ENCODE measurements at regions not wholly inside any gene's neighbourhood (a gene's known extent, or its start where the extent isn't known, plus 50 kb on each side); places are given as distances from the start of the nearest gene placed in this dataset.
"Not testable (repeated sequence)": the region's sequence is repeated elsewhere in the genome, so short reads cannot be mapped to it uniquely, and the experiment has no call there.

GRCh38 chr2:63696496-63696895, 107.7 kb downstream of the MDH1 start:
- no peak for DNase-seq (ENCODE audit: low spot score)

- no peak for DNase-seq (ENCODE audit: low spot score)
Observed at GRCh38 chr2:63697160-63697559, 108.4 kb downstream of the MDH1 start.

- peak; percentile 73 for DNase-seq (ENCODE audit: low spot score)
Observed at GRCh38 chr2:63698786-63699548, 110.2 kb downstream of the MDH1 start.

- DNase-seq (ENCODE audit: low spot score), result no peak
Observed at GRCh38 chr2:63699549-63699839, 110.7 kb downstream of the MDH1 start.

- DNase-seq (ENCODE audit: low spot score), result no peak
Observed at GRCh38 chr2:63700271-63700670, 111.5 kb downstream of the MDH1 start.

GRCh38 chr2:63701406-63701805, 112.6 kb downstream of the MDH1 start:
- no peak for DNase-seq (ENCODE audit: low spot score)

- DNase-seq (ENCODE audit: low spot score), result not testable (repeated sequence)
Observed at GRCh38 chr2:63706084-63706483, 117.3 kb downstream of the MDH1 start.

- DNase-seq (ENCODE audit: low spot score), result no peak
Observed at GRCh38 chr2:63710732-63711131, 122.0 kb downstream of the MDH1 start.

- DNase-seq (ENCODE audit: low spot score), result no peak
Observed at GRCh38 chr2:63712748-63713147, 124.0 kb downstream of the MDH1 start.

GRCh38 chr2:63716146-63716545, 125.5 kb upstream of the UGP2 start:
- DNase-seq (ENCODE audit: low spot score), result no peak

GRCh38 chr2:63719052-63719451, 122.6 kb upstream of the UGP2 start:
- no peak for DNase-seq (ENCODE audit: low spot score)

- no peak for DNase-seq (ENCODE audit: low spot score)
Observed at GRCh38 chr2:63721082-63721424, 120.6 kb upstream of the UGP2 start.

GRCh38 chr2:63722284-63722683, 119.4 kb upstream of the UGP2 start:
- not testable (repeated sequence) for DNase-seq (ENCODE audit: low spot score)

- DNase-seq (ENCODE audit: low spot score), result no peak
Observed at GRCh38 chr2:63723709-63724108, 118.0 kb upstream of the UGP2 start.

- not testable (repeated sequence) for DNase-seq (ENCODE audit: low spot score)
Observed at GRCh38 chr2:63725212-63725611, 116.5 kb upstream of the UGP2 start.

- no peak for DNase-seq (ENCODE audit: low spot score)
Observed at GRCh38 chr2:63729362-63729761, 112.3 kb upstream of the UGP2 start.

GRCh38 chr2:63729831-63730230, 111.9 kb upstream of the UGP2 start:
- no peak for DNase-seq (ENCODE audit: low spot score)

- DNase-seq (ENCODE audit: low spot score), result no peak
Observed at GRCh38 chr2:63734510-63734909, 107.2 kb upstream of the UGP2 start.

GRCh38 chr2:63735263-63735662, 106.4 kb upstream of the UGP2 start:
- DNase-seq (ENCODE audit: low spot score), result no peak

GRCh38 chr2:63735931-63736330, 105.8 kb upstream of the UGP2 start:
- DNase-seq (ENCODE audit: low spot score), result no peak

- no peak for DNase-seq (ENCODE audit: low spot score)
Observed at GRCh38 chr2:63736354-63736753, 105.3 kb upstream of the UGP2 start.

GRCh38 chr2:63737081-63737751, 104.5 kb upstream of the UGP2 start:
- no peak for DNase-seq (ENCODE audit: low spot score)

GRCh38 chr2:63738019-63738418, 103.7 kb upstream of the UGP2 start:
- no peak for DNase-seq (ENCODE audit: low spot score)

- not testable (repeated sequence) for DNase-seq (ENCODE audit: low spot score)
Observed at GRCh38 chr2:63739180-63739579, 102.5 kb upstream of the UGP2 start.

Measured in pons (tissue), 1 donor.